GM12872 (cell line): ENCODE measurements at regions not wholly inside any gene's neighbourhood (a gene's known extent, or its start where the extent isn't known, plus 50 kb on each side); places are given as distances from the start of the nearest gene placed in this dataset.

Source experiments
- TF ChIP-seq, protein P1 (sequence below): IDR thresholded peaks from 3 replicates; pipeline ENCODE4 v1.5.1; 2011; ENCODE audit warnings: low read depth, mild to moderate bottlenecking, low read length, moderate library complexity; ENCODE audit not compliant: insufficient read depth

GRCh38 chr2:147628971-147629421 is 215.8 kb upstream of the ACVR2A start:
- TF ChIP-seq, protein P1, sequence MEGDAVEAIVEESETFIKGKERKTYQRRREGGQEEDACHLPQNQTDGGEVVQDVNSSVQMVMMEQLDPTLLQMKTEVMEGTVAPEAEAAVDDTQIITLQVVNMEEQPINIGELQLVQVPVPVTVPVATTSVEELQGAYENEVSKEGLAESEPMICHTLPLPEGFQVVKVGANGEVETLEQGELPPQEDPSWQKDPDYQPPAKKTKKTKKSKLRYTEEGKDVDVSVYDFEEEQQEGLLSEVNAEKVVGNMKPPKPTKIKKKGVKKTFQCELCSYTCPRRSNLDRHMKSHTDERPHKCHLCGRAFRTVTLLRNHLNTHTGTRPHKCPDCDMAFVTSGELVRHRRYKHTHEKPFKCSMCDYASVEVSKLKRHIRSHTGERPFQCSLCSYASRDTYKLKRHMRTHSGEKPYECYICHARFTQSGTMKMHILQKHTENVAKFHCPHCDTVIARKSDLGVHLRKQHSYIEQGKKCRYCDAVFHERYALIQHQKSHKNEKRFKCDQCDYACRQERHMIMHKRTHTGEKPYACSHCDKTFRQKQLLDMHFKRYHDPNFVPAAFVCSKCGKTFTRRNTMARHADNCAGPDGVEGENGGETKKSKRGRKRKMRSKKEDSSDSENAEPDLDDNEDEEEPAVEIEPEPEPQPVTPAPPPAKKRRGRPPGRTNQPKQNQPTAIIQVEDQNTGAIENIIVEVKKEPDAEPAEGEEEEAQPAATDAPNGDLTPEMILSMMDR, result no peak

- TF ChIP-seq, protein P1, result no peak
These were observed 221.5 kb upstream of the ACVR2A start for GRCh38 chr2:147623328-147623727.

GRCh38 chr2:147621656-147622197 is 223.1 kb upstream of the ACVR2A start:
- TF ChIP-seq, protein P1, result no peak

- TF ChIP-seq, protein P1, result no peak
These were observed 225.0 kb upstream of the ACVR2A start for GRCh38 chr2:147619808-147620207.

- TF ChIP-seq, protein P1, result no peak
These were observed 229.1 kb upstream of the ACVR2A start for GRCh38 chr2:147615726-147616125.

GRCh38 chr2:147614979-147615470 is 229.8 kb upstream of the ACVR2A start:
- TF ChIP-seq, protein P1, result no peak

- TF ChIP-seq, protein P1, result no peak
These were observed 230.4 kb upstream of the ACVR2A start for GRCh38 chr2:147614471-147614870.
